Thyroid gland (tissue), 4 donors: ENCODE measurements at regions not wholly inside any gene's neighbourhood (a gene's known extent, or its start where the extent isn't known, plus 50 kb on each side); places are given as distances from the start of the nearest gene placed in this dataset.

ENCODE experiments used
- DNase-seq, 2 donors: peaks; one replicate each; pipeline ENCODE4 v3.0.0-alpha.2; 2019
- H3K27ac ChIP-seq, 3 donors: fragments of 200-600 bp; sonication (generic); 1 replicate in 2 of 3; 2 replicates in 1 of 3; pipeline ENCODE4 v1.5.1; 2016 to 2019; ENCODE audit warnings: mild to moderate bottlenecking in 1 of 3, moderate library complexity in 1 of 3
- H3K27me3 ChIP-seq: fragments of 200-600 bp; sonication (generic); one replicate; pipeline ENCODE4 v1.5.1; 2019
- H3K36me3 ChIP-seq, 2 donors: fragments of 200-600 bp; sonication (generic); one replicate each; pipeline ENCODE4 v1.5.1; 2016 to 2019
- H3K4me1 ChIP-seq, 2 donors: fragments of 200-600 bp; sonication (generic); one replicate each; pipeline ENCODE4 v1.5.1; 2017 to 2019
- H3K4me3 ChIP-seq, 3 donors: fragments of 200-600 bp; sonication (generic); replicated peaks in 1 of 3; 1 replicate in 2 of 3; 2 replicates in 1 of 3; pipeline ENCODE4 v1.5.1; 2016; ENCODE audit warnings: mild to moderate bottlenecking in 1 of 3
- H3K9me3 ChIP-seq: fragments of 200-600 bp; sonication (generic); one replicate; pipeline ENCODE4 v1.5.1; 2017
- POLR2A ChIP-seq, 2 donors: fragments of 450-650 bp; IDR thresholded peaks; one replicate each; pipeline ENCODE4 v1.6.1; 2017; ENCODE audit warnings: antibody characterized with exemption in 2 of 2, mild to moderate bottlenecking in 2 of 2, moderate library complexity in 1 of 2
- WGBS, 2 donors: methylation state at CpG; one replicate each; pipeline ENCODE4 v1.1.5; 2017; 5-methylcytosine and 5-hydroxymethylcytosine counted together
- intact Hi-C: fragments of 100-400 bp; cut with DNase I; formaldehyde crosslinking; loops from one replicate; pipeline ENCODE4 v1.15.1; 2023
- TF ChIP-seq, protein P1 (sequence below), 6 experiments: fragments of 200-600 bp in 3 of 6; fragments of 450-650 bp in 3 of 6; sonication (generic) in 3 of 6; IDR thresholded peaks; one replicate each; pipeline ENCODE4 v1.5.1; 2016 to 2019; ENCODE audit warnings: antibody characterized with exemption in 6 of 6, mild to moderate bottlenecking in 2 of 6, inconsistent platforms in 1 of 6, moderate library complexity in 1 of 6

DNA sequence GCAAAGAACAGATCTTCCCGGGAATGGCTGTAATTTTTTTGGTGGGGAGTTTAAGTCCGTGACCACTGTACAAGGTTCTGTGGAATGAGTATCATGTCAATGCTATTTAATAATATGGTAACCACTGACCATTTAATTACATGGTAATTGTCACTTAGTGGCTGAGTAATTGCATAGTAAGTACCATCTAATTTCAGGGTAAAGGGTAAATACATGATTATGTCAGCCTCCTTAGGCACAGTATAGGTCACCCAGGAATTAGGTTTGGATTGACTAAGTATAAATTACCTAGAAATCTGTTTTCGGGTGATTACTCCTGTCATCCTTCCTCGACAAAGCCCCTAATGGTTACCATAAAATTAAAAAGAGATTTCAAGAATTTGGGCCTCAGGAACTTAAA, 120.1 kb upstream of the AGBL1 start:
- Histone ChIP-seq H3K4me1 (no peaks in the 10 kb centered on the region), H3K4me3 (no peak overlapping the region), H3K27ac (no peak overlapping the region), H3K9me3 (no peaks in the 10 kb centered on the region), H3K36me3 (no peaks in the 10 kb centered on the region), H3K27me3 (no peaks in the 10 kb centered on the region)
- intact Hi-C loops: no loop called here
- no peak for DNase-seq
- TF ChIP-seq, protein P1, sequence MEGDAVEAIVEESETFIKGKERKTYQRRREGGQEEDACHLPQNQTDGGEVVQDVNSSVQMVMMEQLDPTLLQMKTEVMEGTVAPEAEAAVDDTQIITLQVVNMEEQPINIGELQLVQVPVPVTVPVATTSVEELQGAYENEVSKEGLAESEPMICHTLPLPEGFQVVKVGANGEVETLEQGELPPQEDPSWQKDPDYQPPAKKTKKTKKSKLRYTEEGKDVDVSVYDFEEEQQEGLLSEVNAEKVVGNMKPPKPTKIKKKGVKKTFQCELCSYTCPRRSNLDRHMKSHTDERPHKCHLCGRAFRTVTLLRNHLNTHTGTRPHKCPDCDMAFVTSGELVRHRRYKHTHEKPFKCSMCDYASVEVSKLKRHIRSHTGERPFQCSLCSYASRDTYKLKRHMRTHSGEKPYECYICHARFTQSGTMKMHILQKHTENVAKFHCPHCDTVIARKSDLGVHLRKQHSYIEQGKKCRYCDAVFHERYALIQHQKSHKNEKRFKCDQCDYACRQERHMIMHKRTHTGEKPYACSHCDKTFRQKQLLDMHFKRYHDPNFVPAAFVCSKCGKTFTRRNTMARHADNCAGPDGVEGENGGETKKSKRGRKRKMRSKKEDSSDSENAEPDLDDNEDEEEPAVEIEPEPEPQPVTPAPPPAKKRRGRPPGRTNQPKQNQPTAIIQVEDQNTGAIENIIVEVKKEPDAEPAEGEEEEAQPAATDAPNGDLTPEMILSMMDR (IDR thresholded peaks at IDR 0.05): no peak
- TF ChIP-seq POLR2A (IDR thresholded peaks at IDR 0.05): no peak
- 86 to 89% methylated on average over 4 of the region's 4 CpGs for WGBS, 2 donors

DNA sequence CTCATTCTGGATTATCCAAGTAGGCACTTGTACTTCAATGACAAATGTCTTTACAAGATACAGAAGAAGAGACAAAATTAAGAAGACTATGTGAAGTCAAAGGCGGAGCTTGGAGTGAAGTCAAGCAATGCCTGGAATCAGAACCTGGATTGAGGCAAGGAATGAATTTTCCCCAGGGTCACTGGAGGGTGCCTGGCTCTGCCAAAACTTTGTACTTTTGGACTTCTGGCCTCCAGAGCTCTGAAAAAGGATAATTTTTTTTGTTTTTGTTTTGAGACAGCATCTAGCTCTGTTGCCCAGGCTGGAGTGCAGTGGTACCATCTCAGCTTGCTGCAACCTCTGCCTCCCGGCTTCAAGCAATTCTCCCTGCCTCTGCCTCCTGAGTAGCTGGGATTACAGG, 119.3 kb upstream of the AGBL1 start:
- 92 to 95% methylated on average over 2 of the region's 2 CpGs for WGBS, 2 donors

DNA sequence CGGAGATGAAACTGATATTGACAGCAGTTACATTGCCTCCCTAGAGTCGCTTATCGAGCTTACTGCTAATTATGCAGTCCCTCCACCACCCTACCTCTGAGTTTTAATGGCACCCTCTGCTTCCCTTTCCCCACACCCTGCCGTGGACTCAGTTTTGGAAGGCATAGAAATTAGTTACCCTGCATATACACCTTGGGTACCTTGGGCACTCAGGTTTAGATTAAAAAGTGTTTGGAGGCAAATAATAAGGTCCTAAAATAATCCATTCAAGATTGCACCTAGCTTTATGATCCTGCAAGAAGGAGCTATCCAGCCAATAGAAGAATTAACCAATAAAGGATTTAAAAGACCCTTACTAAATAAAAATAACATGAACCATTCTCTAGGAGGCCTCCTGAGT, 117.8 kb upstream of the AGBL1 start:
- intact Hi-C loops: no loop called here
- H3K9me3 ChIP-seq: no peaks in the 10 kb centered on the region
- no peaks in the 10 kb centered on the region for H3K4me1 ChIP-seq
- no peaks in the 10 kb centered on the region for H3K27me3 ChIP-seq
- no peak overlapping the region for H3K4me3 ChIP-seq
- no peak for DNase-seq
- TF ChIP-seq, protein P1 (IDR thresholded peaks at IDR 0.05): no peak
- no peak for TF ChIP-seq POLR2A (IDR thresholded peaks at IDR 0.05)
- no peak overlapping the region for H3K27ac ChIP-seq
- no peaks in the 10 kb centered on the region for H3K36me3 ChIP-seq
- 75 to 82% methylated on average over 4 of the region's 4 CpGs for WGBS, 2 donors

More for the DNA sequence above, 119.3 kb upstream of the AGBL1 start:
- H3K27me3 ChIP-seq: no peaks in the 10 kb centered on the region
- H3K4me3 ChIP-seq: no peak overlapping the region
- no peaks in the 10 kb centered on the region for H3K4me1 ChIP-seq
- H3K9me3 ChIP-seq: no peaks in the 10 kb centered on the region
- no peaks in the 10 kb centered on the region for H3K36me3 ChIP-seq
- TF ChIP-seq, protein P1 (IDR thresholded peaks at IDR 0.05): no peak
- DNase-seq: no peak
- intact Hi-C loops: no loop called here
- H3K27ac ChIP-seq: no peak overlapping the region

DNA sequence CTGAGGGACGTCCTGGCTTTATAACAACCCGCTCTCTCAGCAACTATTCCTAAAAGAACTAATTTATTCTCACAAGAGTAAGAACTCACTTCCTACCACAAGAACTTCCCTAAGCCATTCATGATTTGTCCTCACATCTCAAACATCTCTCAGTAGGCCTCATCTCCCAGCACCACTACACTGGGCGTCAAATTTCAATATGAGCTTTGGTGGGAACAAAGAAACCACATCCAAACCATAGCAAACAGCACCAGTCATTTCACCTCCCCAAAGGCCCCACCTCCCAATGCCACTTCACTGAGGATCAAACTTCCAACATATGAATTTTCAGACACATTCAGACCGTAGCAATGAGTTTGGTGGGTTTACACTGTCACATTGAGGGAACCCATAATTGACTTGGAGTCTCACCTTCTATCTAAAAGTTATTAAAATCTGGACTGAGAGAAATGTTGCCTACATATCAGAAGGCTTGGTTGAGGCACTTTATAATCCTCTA, 116.4 kb upstream of the AGBL1 start:
- no peak overlapping the region for H3K27ac ChIP-seq
- no peak overlapping the region for H3K4me3 ChIP-seq
- no peak for TF ChIP-seq POLR2A (IDR thresholded peaks at IDR 0.05)
- TF ChIP-seq, protein P1 (IDR thresholded peaks at IDR 0.05): no peak
- no peaks in the 10 kb centered on the region for H3K9me3 ChIP-seq
- intact Hi-C loops: no loop called here
- WGBS, 2 donors: 82 to 87% methylated on average over 4 of the region's 4 CpGs
- H3K27me3 ChIP-seq: no peaks in the 10 kb centered on the region
- DNase-seq: no peak
- no peaks in the 10 kb centered on the region for H3K4me1 ChIP-seq
- H3K36me3 ChIP-seq: no peaks in the 10 kb centered on the region

DNA sequence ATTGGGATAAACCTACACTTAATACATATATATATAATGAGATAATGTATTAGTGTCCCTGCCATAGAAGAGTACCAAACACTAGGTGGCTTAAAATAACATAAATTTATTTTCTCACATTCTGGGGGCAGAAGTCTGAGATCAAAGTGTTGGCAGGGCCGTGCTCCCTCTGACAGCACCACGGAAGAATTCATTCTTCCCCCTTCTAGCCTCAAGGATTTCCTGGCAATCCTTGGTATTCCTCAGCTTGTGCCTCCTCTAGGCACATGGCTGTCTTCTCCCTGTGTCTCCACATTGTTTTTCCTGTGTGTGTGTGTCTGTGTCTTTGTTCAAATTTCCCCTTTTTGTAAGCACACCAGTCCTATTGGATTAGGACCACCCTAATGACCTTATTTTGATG, 115.2 kb upstream of the AGBL1 start:
- intact Hi-C loops: no loop called here
- Histone ChIP-seq H3K36me3 (no peaks in the 10 kb centered on the region), H3K27me3 (no peaks in the 10 kb centered on the region), H3K4me1 (no peaks in the 10 kb centered on the region), H3K27ac (no peak overlapping the region), H3K9me3 (no peaks in the 10 kb centered on the region), H3K4me3 (no peak overlapping the region)
- TF ChIP-seq, protein P1 (IDR thresholded peaks at IDR 0.05): no peak
- DNase-seq: no peak
- WGBS, 2 donors: 58 to 80% methylated on average over 2 of the region's 2 CpGs
